Right lobe of liver (tissue), 4 donors: ENCODE measurements at regions not wholly inside any gene's neighbourhood (a gene's known extent, or its start where the extent isn't known, plus 50 kb on each side); places are given as distances from the start of the nearest gene placed in this dataset.

ENCODE experiments used
- CTCF ChIP-seq, 4 donors: fragments of 200-600 bp in 3 of 4; fragments of 450-650 bp in 1 of 4; IDR thresholded peaks; one replicate each; pipeline versions ENCODE4 v1.5.1 to v1.8.0; 2016 to 2022; ENCODE audit warnings: antibody characterized with exemption in 4 of 4, mild to moderate bottlenecking in 2 of 4
- POLR2A ChIP-seq: fragments of 450-650 bp; IDR thresholded peaks from one replicate; pipeline ENCODE4 v1.6.1; 2017; ENCODE audit warnings: antibody characterized with exemption, mild to moderate bottlenecking
- donor health status: DM: no; HTN: no; CAD: no.
- donor health status: DM: no; HTN: no; CAD: no.
- donor health status: DM: no; HTN: yes; CAD: no.

- no peak for TF ChIP-seq CTCF (IDR thresholded peaks at IDR 0.05)
- TF ChIP-seq POLR2A: no peak
Observed at GRCh38 chr3:106209482-106209881, 340.7 kb upstream of the CBLB start.
